IMR-90 (cell line): ENCODE measurements at regions not wholly inside any gene's neighbourhood (a gene's known extent, or its start where the extent isn't known, plus 50 kb on each side); places are given as distances from the start of the nearest gene placed in this dataset.

Experiments
- ATAC-seq: fragments of 200-7000 bp; cut with Tn5 transposase; 2 replicates; pipeline ENCODE4 v1.9.1; 2020; ENCODE audit warnings: low read depth, mild to moderate bottlenecking, moderate library complexity
- BruUV-seq: library from RNA; stranded (reverse); fragments of 400-500 nt; replicated peaks from 2 replicates; lab custom pipeline; 2021; lab: Mats Ljungman, UMichigan
- CTCF ChIA-PET: fragments of 300-600 bp; formaldehyde crosslinking; extraction: SDS; loops from one replicate; lab custom pipeline; 2021; ENCODE audit warnings: antibody characterized with exemption; lab: Yijun Ruan, JAX
- POLR2A ChIA-PET: fragments of 300-600 bp; sonication (Branson Sonifier 250); formaldehyde crosslinking; loops from one replicate; lab custom pipeline; 2022; ENCODE audit warnings: antibody characterized with exemption; ENCODE audit not compliant: unreplicated experiment; lab: Charles Lee
- DNase-seq: peaks from one replicate; pipeline ENCODE4 v3.0.0; 2013
- H2AFZ ChIP-seq: replicated peaks from 2 replicates; pipeline ENCODE3; 2013; ENCODE audit warnings: low read length, mild to moderate bottlenecking; ENCODE audit not compliant: poor library complexity
- H2AK5ac ChIP-seq: 2 replicates; pipeline ENCODE4 v1.6.1; 2013; ENCODE audit warnings: low read depth, low read length, inconsistent platforms
- H2AK9ac ChIP-seq: replicated peaks from 2 replicates; pipeline ENCODE3; 2013; ENCODE audit warnings: mild to moderate bottlenecking, low read depth, low read length, moderate library complexity; ENCODE audit not compliant: poor library complexity
- H2BK120ac ChIP-seq: 2 replicates; pipeline ENCODE4 v1.6.1; 2013; ENCODE audit warnings: low read depth, low read length, inconsistent platforms
- H2BK15ac ChIP-seq: 3 replicates; pipeline ENCODE4 v1.6.1; 2013; ENCODE audit warnings: low read depth, low read length, inconsistent platforms
- H2BK20ac ChIP-seq: 2 replicates; pipeline ENCODE4 v1.6.1; 2013; ENCODE audit warnings: low read depth, mild to moderate bottlenecking, inconsistent platforms, low read length, moderate library complexity
- H2BK5ac ChIP-seq: 2 replicates; pipeline ENCODE4 v1.6.1; 2013; ENCODE audit warnings: mild to moderate bottlenecking, low read depth, low read length, inconsistent platforms; ENCODE audit not compliant: poor library complexity, severe bottlenecking
- H3K14ac ChIP-seq: replicated peaks from 2 replicates; pipeline ENCODE4 v1.6.1; 2013; ENCODE audit warnings: low read depth, low read length, inconsistent platforms
- H3K18ac ChIP-seq: 2 replicates; pipeline ENCODE4 v1.6.1; 2013; ENCODE audit warnings: low read depth, low read length, control low read depth
- H3K23ac ChIP-seq: 2 replicates; pipeline ENCODE4 v1.6.1; 2013; ENCODE audit warnings: low read depth, low read length, inconsistent platforms
- H3K27ac ChIP-seq: 2 replicates; pipeline ENCODE4 v1.5.1; 2013; ENCODE audit warnings: mild to moderate bottlenecking, control low read depth, low read length; ENCODE audit not compliant: insufficient read depth
- H3K27me3 ChIP-seq: 2 replicates; pipeline ENCODE4 v1.6.1; 2013; ENCODE audit warnings: low read length; ENCODE audit not compliant: control insufficient read depth, insufficient read depth
- H3K36me3 ChIP-seq: 2 replicates; pipeline ENCODE4 v1.6.1; 2013; ENCODE audit warnings: low read length, mixed read lengths; ENCODE audit not compliant: control insufficient read depth, insufficient read depth
- H3K4ac ChIP-seq: 2 replicates; pipeline ENCODE4 v1.6.1; 2013; ENCODE audit warnings: low read depth, low read length, inconsistent platforms
- H3K4me1 ChIP-seq: 2 replicates; pipeline ENCODE4 v1.6.1; 2013; ENCODE audit warnings: low read length, mixed read lengths; ENCODE audit not compliant: control insufficient read depth, insufficient read depth
- H3K4me2 ChIP-seq: 2 replicates; pipeline ENCODE4 v1.6.1; 2013; ENCODE audit warnings: low read depth, mild to moderate bottlenecking, control low read depth, low read length, moderate library complexity
- H3K4me3 ChIP-seq: 2 replicates; pipeline ENCODE4 v1.5.1; 2013; ENCODE audit warnings: low read depth, mild to moderate bottlenecking, control low read depth, low read length, moderate library complexity; ENCODE audit not compliant: insufficient read depth
- H3K56ac ChIP-seq: 2 replicates; pipeline ENCODE4 v1.6.1; 2013; ENCODE audit warnings: low read length, inconsistent platforms; ENCODE audit not compliant: insufficient read depth; ENCODE audit errors: extremely low read depth
- H3K79me1 ChIP-seq, 2 experiments: 2 replicates each; pipeline ENCODE4 v1.6.1; 2013; ENCODE audit warnings: low read length in 2 of 2, inconsistent platforms in 1 of 2, low read depth in 1 of 2
- H3K9ac ChIP-seq: 2 replicates; pipeline ENCODE4 v1.6.1; 2013; ENCODE audit warnings: low read depth, low read length, control low read depth
- H3K9me1 ChIP-seq: 2 replicates; pipeline ENCODE4 v1.6.1; 2013; ENCODE audit warnings: low read length, inconsistent platforms; ENCODE audit not compliant: insufficient read depth
- H3K9me3 ChIP-seq: 2 replicates; pipeline ENCODE4 v1.6.1; 2013; ENCODE audit warnings: low read length; ENCODE audit not compliant: control insufficient read depth, insufficient read depth
- H4K20me1 ChIP-seq: 2 replicates; pipeline ENCODE4 v1.6.1; 2013; ENCODE audit warnings: low read length, inconsistent platforms; ENCODE audit not compliant: insufficient read depth
- H4K5ac ChIP-seq: 2 replicates; pipeline ENCODE4 v1.6.1; 2013; ENCODE audit warnings: mild to moderate bottlenecking, low read depth, low read length, control low read depth
- H4K8ac ChIP-seq, 2 experiments: 2 replicates each; pipeline ENCODE4 v1.6.1; 2013; ENCODE audit warnings: low read depth in 2 of 2, low read length in 2 of 2, control low read depth in 1 of 2, inconsistent platforms in 1 of 2
- H4K91ac ChIP-seq: 2 replicates; pipeline ENCODE4 v1.6.1; 2013; ENCODE audit warnings: low read depth, low read length, inconsistent platforms; ENCODE audit not compliant: insufficient read depth
- CEBPB ChIP-seq: IDR thresholded peaks from 2 replicates; pipeline ENCODE4 v1.6.1; 2012; ENCODE audit warnings: low read depth, low read length, improper control_type of control experiment
- CHD1 ChIP-seq: IDR thresholded peaks from 2 replicates; pipeline ENCODE4 v1.6.1; 2012; ENCODE audit warnings: low read depth, low read length, improper control_type of control experiment
- MAFK ChIP-seq: IDR thresholded peaks from 2 replicates; pipeline ENCODE4 v1.6.1; 2012; ENCODE audit warnings: low read depth, low read length, improper control_type of control experiment
- MAZ ChIP-seq: IDR thresholded peaks from 2 replicates; pipeline ENCODE4 v1.6.1; 2012; ENCODE audit warnings: low read depth, mild to moderate bottlenecking, low read length, improper control_type of control experiment, moderate library complexity, borderline replicate concordance
- NFE2L2 ChIP-seq: fragments of 150-350 bp; IDR thresholded peaks from 2 replicates; pipeline ENCODE4 v1.6.1; 2016; ENCODE audit warnings: low read depth, mild to moderate bottlenecking, low read length
- POLR2A ChIP-seq: IDR thresholded peaks from 2 replicates; pipeline ENCODE4 v1.6.1; 2012; ENCODE audit warnings: mild to moderate bottlenecking, low read depth, low read length
- RAD21 ChIP-seq: IDR thresholded peaks from 2 replicates; pipeline ENCODE4 v1.6.1; 2012; ENCODE audit warnings: low read length, improper control_type of control experiment
- RCOR1 ChIP-seq: IDR thresholded peaks from 2 replicates; pipeline ENCODE4 v1.6.1; 2012; ENCODE audit warnings: mild to moderate bottlenecking, low read length, improper control_type of control experiment; ENCODE audit not compliant: insufficient replicate concordance
- RFX5 ChIP-seq: IDR thresholded peaks from 2 replicates; pipeline ENCODE4 v1.8.0; 2012; ENCODE audit warnings: low read depth, mild to moderate bottlenecking, low read length, moderate library complexity
- SMC3 ChIP-seq: fragments of 150-350 bp; IDR thresholded peaks from 2 replicates; pipeline ENCODE4 v1.6.1; 2016; ENCODE audit warnings: low read depth, mild to moderate bottlenecking, antibody characterized with exemption, low read length, moderate library complexity
- WGBS, 2 experiments: methylation state at CpG; one replicate each; pipeline versions ENCODE4 v1.1.5 to v1.1.7; 2013; ENCODE audit warnings: missing lambda C conversion rate in 2 of 2; ENCODE audit not compliant: insufficient read length in 1 of 2; ENCODE audit errors: extremely low coverage in 2 of 2; 5-methylcytosine and 5-hydroxymethylcytosine counted together
- dilution Hi-C: fragments of 300-500 bp; cut with HindIII; formaldehyde crosslinking; loops from one replicate; pipeline ENCODE4 v1.14.3; 2018; ENCODE audit warnings: low sequenced_read_pairs; ENCODE audit not compliant: unreplicated experiment
- in situ Hi-C: fragments of 300-500 bp; cut with MboI; formaldehyde crosslinking; loops from 3 replicates; pipeline ENCODE4 v1.14.3; 2019; ENCODE audit warnings: low sequenced_read_pairs, inconsistent platforms, mixed read lengths
- intact Hi-C: fragments of 100-400 bp; cut with micrococcal nuclease; formaldehyde crosslinking; loops from 2 replicates; pipeline ENCODE4 v1.10.0; 2022
- TF ChIP-seq, protein P1 (sequence below): conservative IDR thresholded peaks from 2 replicates; pipeline ENCODE4 v1.5.1; 2012; ENCODE audit warnings: mild to moderate bottlenecking, low read depth, low read length, improper control_type of control experiment
- TF ChIP-seq, protein P2 (sequence below): fragments of 150-350 bp; IDR thresholded peaks from 2 replicates; pipeline ENCODE4 v1.6.1; 2017; ENCODE audit warnings: mild to moderate bottlenecking, antibody characterized with exemption, low read length, low read depth

- Histone ChIP-seq H3K9ac (no peak overlapping the region), H3K27ac (no peak overlapping the region), H3K18ac (no peak overlapping the region), H2AFZ (no peak overlapping the region), H3K4me3 (no peak overlapping the region), H2BK120ac (no peak overlapping the region), H3K9me1 (no peaks in the 10 kb centered on the region), H2BK15ac (no peak overlapping the region), H3K56ac (no peak overlapping the region), H3K4me2 (no peak overlapping the region), H2AK9ac (no peak overlapping the region), H4K91ac (no peak overlapping the region), H3K4me1 (no peaks in the 10 kb centered on the region), H3K9me3 (peaks cover 9% of the 10 kb centered on the region), H3K4ac (no peak overlapping the region), H2BK5ac (no peak overlapping the region), H3K79me1 (no peaks in the 10 kb centered on the region), H3K27me3 (no peaks in the 10 kb centered on the region), H3K14ac (no peak overlapping the region), H4K20me1 (no peaks in the 10 kb centered on the region), H2BK20ac (no peak overlapping the region), H3K23ac (no peak overlapping the region), H2AK5ac (no peak overlapping the region), H4K5ac (no peak overlapping the region), H3K36me3 (no peaks in the 10 kb centered on the region), H4K8ac (no peak overlapping the region)
- BruUV-seq = no TSS peak
- ChIA-PET CTCF (interaction anchor here (0.5 kb wide), 1 partner anchor 663 kb away, joined by 9 read pairs; no protein-coding TSS in a partner anchor), POLR2A (no interaction called here)
- dilution Hi-C loops = no loop called here
- in situ Hi-C loops = no loop called here
- no CpG with 5 or more reads among the region's 1 CpG for WGBS, 2 experiments
- no peak for ATAC-seq
- no peak for DNase-seq
- intact Hi-C loops = no loop called here
- TF ChIP-seq RFX5 (no peak), CHD1 (no peak), NFE2L2 (no peak), MAZ (no peak), CEBPB (no peak), RAD21 (no peak), POLR2A (no peak), MAFK (no peak), SMC3 (no peak), RCOR1 (no peak)
- TF ChIP-seq, protein P1, sequence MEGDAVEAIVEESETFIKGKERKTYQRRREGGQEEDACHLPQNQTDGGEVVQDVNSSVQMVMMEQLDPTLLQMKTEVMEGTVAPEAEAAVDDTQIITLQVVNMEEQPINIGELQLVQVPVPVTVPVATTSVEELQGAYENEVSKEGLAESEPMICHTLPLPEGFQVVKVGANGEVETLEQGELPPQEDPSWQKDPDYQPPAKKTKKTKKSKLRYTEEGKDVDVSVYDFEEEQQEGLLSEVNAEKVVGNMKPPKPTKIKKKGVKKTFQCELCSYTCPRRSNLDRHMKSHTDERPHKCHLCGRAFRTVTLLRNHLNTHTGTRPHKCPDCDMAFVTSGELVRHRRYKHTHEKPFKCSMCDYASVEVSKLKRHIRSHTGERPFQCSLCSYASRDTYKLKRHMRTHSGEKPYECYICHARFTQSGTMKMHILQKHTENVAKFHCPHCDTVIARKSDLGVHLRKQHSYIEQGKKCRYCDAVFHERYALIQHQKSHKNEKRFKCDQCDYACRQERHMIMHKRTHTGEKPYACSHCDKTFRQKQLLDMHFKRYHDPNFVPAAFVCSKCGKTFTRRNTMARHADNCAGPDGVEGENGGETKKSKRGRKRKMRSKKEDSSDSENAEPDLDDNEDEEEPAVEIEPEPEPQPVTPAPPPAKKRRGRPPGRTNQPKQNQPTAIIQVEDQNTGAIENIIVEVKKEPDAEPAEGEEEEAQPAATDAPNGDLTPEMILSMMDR = no peak
- TF ChIP-seq, protein P2, sequence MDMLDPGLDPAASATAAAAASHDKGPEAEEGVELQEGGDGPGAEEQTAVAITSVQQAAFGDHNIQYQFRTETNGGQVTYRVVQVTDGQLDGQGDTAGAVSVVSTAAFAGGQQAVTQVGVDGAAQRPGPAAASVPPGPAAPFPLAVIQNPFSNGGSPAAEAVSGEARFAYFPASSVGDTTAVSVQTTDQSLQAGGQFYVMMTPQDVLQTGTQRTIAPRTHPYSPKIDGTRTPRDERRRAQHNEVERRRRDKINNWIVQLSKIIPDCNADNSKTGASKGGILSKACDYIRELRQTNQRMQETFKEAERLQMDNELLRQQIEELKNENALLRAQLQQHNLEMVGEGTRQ = no peak
Observed at GRCh38 chr5:130712324-130712723, 452.7 kb downstream of the HINT1 start.
